B cell (primary cell): ENCODE measurements at regions not wholly inside any gene's neighbourhood (a gene's known extent, or its start where the extent isn't known, plus 50 kb on each side); places are given as distances from the start of the nearest gene placed in this dataset.

Experiments used
- ATAC-seq: fragments of 200-7000 bp; cut with Tn5 transposase; one replicate; pipeline ENCODE4 v1.10.0; 2021; ENCODE audit warnings: low read depth, mild to moderate bottlenecking, moderate number of reproducible peaks, moderate library complexity
- CTCF ChIA-PET: fragments of 350-600 bp; sonication (Branson Sonifier 250); formaldehyde crosslinking; loops from one replicate; lab custom pipeline; 2021; ENCODE audit warnings: antibody characterized with exemption, inconsistent platforms; lab: Charles Lee
- POLR2A ChIA-PET: fragments of 350-600 bp; sonication (Branson Sonifier 250); formaldehyde crosslinking; loops from one replicate; lab custom pipeline; 2021; ENCODE audit warnings: antibody characterized with exemption; lab: Charles Lee
- DNase-seq: peaks from one replicate; pipeline ENCODE4 v3.0.0; 2013
- H2AFZ ChIP-seq: 2 replicates; pipeline ENCODE4 v1.6.1; 2012; ENCODE audit warnings: mild to moderate bottlenecking, low read depth, low read length; ENCODE audit not compliant: insufficient read depth, poor library complexity, severe bottlenecking
- H3K27ac ChIP-seq, 2 donors: 1 replicate in 1 of 2; 2 replicates in 1 of 2; pipeline ENCODE4 v1.5.1; 2012 to 2013; ENCODE audit warnings: low read length in 2 of 2, mild to moderate bottlenecking in 2 of 2, moderate library complexity in 1 of 2
- H3K27me3 ChIP-seq, 4 experiments: fragments of 200-600 bp in 1 of 4; sonication (generic) in 1 of 4; replicated peaks in 1 of 4; 1 replicate in 2 of 4; 2 replicates in 2 of 4; pipeline versions ENCODE4 v1.6.1 to v1.7.0; 2013 to 2016; ENCODE audit warnings: low read length in 3 of 4, mild to moderate bottlenecking in 2 of 4, mixed read lengths in 1 of 4, moderate library complexity in 1 of 4; ENCODE audit not compliant: insufficient read depth in 4 of 4, control insufficient read depth in 3 of 4; ENCODE audit errors: control extremely low read depth in 1 of 4
- H3K36me3 ChIP-seq, 2 experiments: replicated peaks in 1 of 2; 1 replicate in 1 of 2; 2 replicates in 1 of 2; pipeline versions ENCODE4 v1.6.1 to v1.7.1; 2013; ENCODE audit warnings: low read length in 1 of 2; ENCODE audit not compliant: insufficient read depth in 2 of 2, control insufficient read depth in 1 of 2; ENCODE audit errors: control extremely low read depth in 1 of 2, extremely low read depth in 1 of 2
- H3K4me1 ChIP-seq, 2 donors: fragments of 200-600 bp in 1 of 2; sonication (generic) in 1 of 2; 1 replicate in 1 of 2; 2 replicates in 1 of 2; pipeline versions ENCODE4 v1.5.1 to v1.6.1; 2013 to 2017; ENCODE audit warnings: low read length in 2 of 2; ENCODE audit not compliant: control insufficient read depth in 2 of 2, insufficient read depth in 2 of 2
- H3K4me2 ChIP-seq: replicated peaks from 2 replicates; pipeline ENCODE3; 2012; ENCODE audit warnings: mild to moderate bottlenecking, low read depth, low read length; ENCODE audit not compliant: poor library complexity, severe bottlenecking
- H3K4me3 ChIP-seq, 5 experiments: fragments of 200-600 bp in 1 of 5; sonication (generic) in 1 of 5; 1 replicate in 3 of 5; 2 replicates in 2 of 5; pipeline versions ENCODE4 v1.5.1 to v1.7.0; 2011 to 2016; ENCODE audit warnings: low read length in 4 of 5, mild to moderate bottlenecking in 4 of 5, low read depth in 2 of 5, control low read depth in 1 of 5, moderate library complexity in 1 of 5; ENCODE audit not compliant: insufficient read depth in 1 of 5; ENCODE audit errors: control extremely low read depth in 1 of 5, extremely low read depth in 1 of 5
- H3K79me2 ChIP-seq: fragments of 200-600 bp; sonication (generic); one replicate; pipeline ENCODE4 v1.6.0; 2016; ENCODE audit warnings: low read length; ENCODE audit not compliant: control insufficient read depth, insufficient read depth
- H3K9ac ChIP-seq: fragments of 200-600 bp; sonication (generic); 2 replicates; pipeline ENCODE4 v1.6.1; 2017; ENCODE audit warnings: mild to moderate bottlenecking, low read length, moderate library complexity
- H3K9me3 ChIP-seq, 3 donors: one replicate each; pipeline versions ENCODE4 v1.6.1 to v1.7.1; 2013; ENCODE audit warnings: low read length in 2 of 3; ENCODE audit not compliant: control insufficient read depth in 2 of 3, insufficient read depth in 1 of 3; ENCODE audit errors: control extremely low read depth in 1 of 3
- H4K20me1 ChIP-seq: 2 replicates; pipeline ENCODE4 v1.6.0; 2012; ENCODE audit warnings: mild to moderate bottlenecking, low read length; ENCODE audit not compliant: insufficient read depth, control insufficient read depth, poor library complexity, severe bottlenecking
- H3K27ac Mint-ChIP-seq: one replicate; pipeline ENCODE4 v1.8.0; 2021; ENCODE audit warnings: mixed read lengths
- H3K27me3 Mint-ChIP-seq: one replicate; pipeline ENCODE4 v1.8.0; 2021; ENCODE audit warnings: mixed read lengths
- H3K4me1 Mint-ChIP-seq: one replicate; pipeline ENCODE4 v1.8.0; 2021; ENCODE audit warnings: mixed read lengths
- H3K4me3 Mint-ChIP-seq: one replicate; pipeline ENCODE4 v1.8.0; 2021; ENCODE audit warnings: mixed read lengths
- H3K9me3 Mint-ChIP-seq: one replicate; pipeline ENCODE4 v1.8.0; 2022; ENCODE audit warnings: mixed read lengths; ENCODE audit not compliant: insufficient read depth
- CTCF ChIP-seq: fragments of 200-600 bp; IDR thresholded peaks from one replicate; pipeline ENCODE4 v1.8.0; 2022; ENCODE audit warnings: antibody characterized with exemption, mild to moderate bottlenecking
- EZH2 ChIP-seq: IDR thresholded peaks from 2 replicates; pipeline ENCODE4 v1.6.1; 2012; ENCODE audit warnings: borderline replicate concordance, low read depth, mild to moderate bottlenecking, moderate library complexity, low read length; ENCODE audit not compliant: insufficient read depth, poor library complexity, severe bottlenecking
- WGBS: methylation state at CpG from one replicate; pipeline ENCODE4 v1.1.5; 2013; ENCODE audit warnings: missing lambda C conversion rate; ENCODE audit not compliant: insufficient coverage; 5-methylcytosine and 5-hydroxymethylcytosine counted together
- intact Hi-C: fragments of 100-400 bp; cut with micrococcal nuclease; formaldehyde crosslinking; loops from one replicate; pipeline ENCODE4 v1.10.0; 2022

GRCh38 chr5:27312291-27312893, 274.0 kb upstream of the CDH9 start:
- CTCF ChIA-PET: no interaction called here
- ATAC-seq: no peak
- intact Hi-C loops: no loop called here
- no peak overlapping the region for H3K4me3 ChIP-seq
- no peak overlapping the region for H2AFZ ChIP-seq
- H3K4me1 Mint-ChIP-seq: no peaks in the 10 kb centered on the region
- H3K4me3 Mint-ChIP-seq: no peak overlapping the region
- DNase-seq: no peak
- H3K79me2 ChIP-seq: no peaks in the 10 kb centered on the region
- no peaks in the 10 kb centered on the region for H3K27me3 ChIP-seq
- no peak overlapping the region for H3K27ac Mint-ChIP-seq
- no peak overlapping the region for H3K9ac ChIP-seq
- no peaks in the 10 kb centered on the region for H3K27me3 Mint-ChIP-seq
- no peak for TF ChIP-seq CTCF
- no peak for TF ChIP-seq EZH2
- no peaks in the 10 kb centered on the region for H3K36me3 ChIP-seq
- H3K9me3 Mint-ChIP-seq: peaks cover 4% of the 10 kb centered on the region
- 90% methylated on average over 3 of the region's 5 CpGs for WGBS
- H4K20me1 ChIP-seq: no peaks in the 10 kb centered on the region
- H3K27ac ChIP-seq: no peak overlapping the region
- H3K4me2 ChIP-seq: no peak overlapping the region
- POLR2A ChIA-PET: no interaction called here
- H3K9me3 ChIP-seq: no peaks in the 10 kb centered on the region
- no peaks in the 10 kb centered on the region for H3K4me1 ChIP-seq

- Mint-ChIP-seq H3K4me3 (no peak overlapping the region), H3K9me3 (peaks cover 2% of the 10 kb centered on the region), H3K27me3 (no peaks in the 10 kb centered on the region), H3K27ac (no peak overlapping the region), H3K4me1 (no peaks in the 10 kb centered on the region)
- Histone ChIP-seq H3K79me2 (no peaks in the 10 kb centered on the region), H4K20me1 (no peaks in the 10 kb centered on the region), H3K27me3 (no peaks in the 10 kb centered on the region), H3K9ac (no peak overlapping the region), H3K27ac (no peak overlapping the region), H3K9me3 (no peaks in the 10 kb centered on the region), H3K4me2 (no peak overlapping the region), H3K4me3 (no peak overlapping the region), H3K4me1 (no peaks in the 10 kb centered on the region), H3K36me3 (no peaks in the 10 kb centered on the region), H2AFZ (no peak overlapping the region)
- TF ChIP-seq EZH2 (no peak), CTCF (no peak)
- ATAC-seq: no peak
- ChIA-PET CTCF (no interaction called here), POLR2A (no interaction called here)
- WGBS: 36% methylated on average over 1 of the region's 1 CpG
- intact Hi-C loops: no loop called here
- DNase-seq: no peak
Observed at GRCh38 chr5:27311544-27311943, 273.2 kb upstream of the CDH9 start.
